ENCODE measurements at regions not wholly inside any gene's neighbourhood (a gene's known extent, or its start where the extent isn't known, plus 50 kb on each side); places are given as distances from the start of the nearest gene placed in this dataset.

- DNase-seq = no peak
Measured at GRCh38 chr15:70272565-70273355, 175.0 kb upstream of the TLE3 start.

DNA sequence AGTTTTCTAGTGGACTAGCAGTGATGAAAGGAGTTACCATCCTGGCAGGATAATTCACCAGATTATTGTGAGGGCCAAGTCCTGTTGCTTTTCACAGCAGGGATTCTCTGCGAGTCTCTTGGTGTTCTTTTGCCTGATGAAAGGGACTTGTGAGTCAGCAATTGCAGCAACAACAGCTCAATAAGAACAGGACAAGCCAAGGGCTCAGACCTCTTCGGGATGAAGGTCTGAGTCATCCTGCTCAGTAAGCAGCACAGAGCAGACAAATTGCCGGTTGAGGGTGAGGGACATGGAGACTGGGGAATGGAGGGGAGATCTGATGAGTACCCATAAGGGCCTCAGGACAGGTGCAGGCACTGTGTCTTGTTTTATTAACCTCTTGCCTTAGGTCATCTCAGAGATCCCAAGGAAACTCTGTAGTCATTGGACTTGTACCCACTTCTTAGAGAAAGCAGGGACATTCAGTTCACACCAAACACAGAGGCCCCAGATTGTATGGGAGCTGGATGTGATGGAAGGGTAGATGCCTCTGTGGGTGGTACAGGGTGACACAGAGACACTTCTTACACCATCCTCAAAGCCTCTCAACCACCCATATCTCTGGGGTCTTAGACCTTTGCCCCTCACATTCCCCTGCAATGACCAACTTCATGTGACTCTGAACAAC is 173.8 kb upstream of the TLE3 start:
- peak; percentile 96 for DNase-seq

DNA sequence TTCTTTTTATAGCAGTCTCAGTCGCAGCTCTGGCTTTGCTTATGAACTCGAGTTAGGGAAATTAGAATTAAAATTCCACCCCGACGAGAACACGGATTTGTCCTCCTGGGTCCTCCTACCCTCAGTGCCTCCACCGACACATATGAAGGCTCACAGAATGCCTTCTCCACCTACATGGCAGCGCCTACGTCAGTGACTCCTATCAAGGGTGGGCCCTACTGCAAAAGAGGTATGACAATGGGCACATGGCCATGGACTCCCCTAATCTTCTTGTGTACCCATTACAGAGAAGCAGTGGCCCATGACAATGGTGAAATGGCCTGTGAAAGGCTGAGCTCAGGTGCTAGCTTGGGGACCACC is 173.0 kb upstream of the TLE3 start:
- no peak for DNase-seq

DNA sequence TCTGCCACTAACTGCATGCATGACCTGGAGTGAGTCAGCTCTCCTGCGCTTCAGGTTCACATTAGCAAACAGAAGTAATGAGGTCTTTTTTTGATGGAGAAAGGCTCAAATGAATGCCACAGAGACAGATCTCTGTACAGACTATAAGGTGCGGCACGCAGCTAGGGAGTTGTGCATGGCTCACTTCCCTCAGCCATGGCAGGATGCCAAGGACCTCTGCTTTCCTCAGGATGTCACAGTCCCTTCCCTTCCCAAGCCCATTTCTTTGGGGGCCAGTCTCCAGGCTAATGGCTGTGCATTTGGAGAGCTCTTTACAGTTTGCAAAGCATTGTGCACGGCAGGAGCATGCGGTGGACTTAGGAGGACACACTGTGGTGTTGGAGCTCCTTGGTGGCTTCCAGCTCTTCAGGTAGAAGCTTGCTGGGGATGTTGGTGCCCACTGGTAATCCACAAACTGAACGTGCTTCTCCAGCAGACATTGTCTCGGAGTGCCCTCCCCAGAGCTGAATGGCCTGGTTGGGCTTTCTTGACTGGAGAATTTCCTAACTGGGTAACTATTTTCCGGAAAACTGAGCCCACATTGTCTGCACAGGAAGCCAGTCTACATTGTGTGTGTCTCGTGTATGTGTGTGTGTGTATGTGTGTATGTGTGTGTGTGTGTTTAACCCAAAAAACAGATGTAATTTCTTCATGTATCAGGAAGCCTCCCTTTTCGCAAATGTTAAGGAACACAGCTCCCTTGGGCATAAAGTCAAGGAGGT is 172.5 kb upstream of the TLE3 start:
- DNase-seq = peak; percentile 22

DNA sequence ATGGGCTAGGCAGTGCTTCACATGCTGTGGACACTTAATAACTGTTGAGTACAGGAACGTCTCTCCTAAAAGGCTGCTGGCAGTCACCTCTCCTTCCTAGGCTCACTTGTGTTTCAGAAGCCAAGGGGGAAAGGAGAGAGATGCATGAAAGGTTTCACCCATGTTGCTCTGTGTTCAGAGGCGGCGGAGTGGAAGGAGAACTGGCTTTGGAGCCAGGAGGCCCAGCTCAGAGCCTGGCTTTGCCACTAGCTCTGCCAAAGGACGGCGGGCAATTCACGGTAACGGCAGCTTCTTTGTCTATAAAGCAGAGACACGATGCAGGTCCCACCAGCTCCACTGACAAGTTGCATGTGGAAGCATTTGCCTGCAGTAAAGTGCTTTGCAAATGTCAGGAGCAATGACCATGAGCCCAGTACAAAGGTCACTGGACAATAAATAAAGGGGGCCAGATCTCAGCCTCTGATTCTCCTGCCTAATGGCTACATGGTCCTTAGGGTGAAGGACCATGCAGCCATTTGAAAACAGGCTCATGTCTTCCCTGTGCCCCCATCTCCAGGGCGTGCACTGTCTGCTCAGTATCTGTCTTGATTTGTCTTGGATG is 171.7 kb upstream of the TLE3 start:
- DNase-seq = no peak

- DNase-seq = no peak
Measured at GRCh38 chr15:70268698-70269251, 171.1 kb upstream of the TLE3 start.

DNA sequence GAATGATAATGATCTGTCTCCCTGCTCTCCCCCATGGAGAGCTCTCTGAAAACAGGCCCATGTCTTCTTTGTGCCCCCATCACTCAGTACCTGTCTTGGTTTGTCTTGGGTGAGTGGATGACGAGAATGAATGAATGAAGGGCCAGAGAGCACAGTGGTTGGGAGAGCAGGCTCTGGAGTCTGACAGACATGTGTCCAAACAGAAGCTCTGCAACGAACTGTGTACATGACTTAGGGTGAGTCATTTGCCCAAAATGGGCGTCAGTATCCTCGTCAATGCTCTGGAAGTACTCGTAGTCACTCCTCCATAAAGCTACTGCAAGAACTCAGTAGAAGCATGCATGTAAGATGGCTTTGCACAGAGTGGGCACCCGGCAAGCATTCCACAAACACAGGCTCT is 170.2 kb upstream of the TLE3 start:
- DNase-seq = peak; percentile 25

DNA sequence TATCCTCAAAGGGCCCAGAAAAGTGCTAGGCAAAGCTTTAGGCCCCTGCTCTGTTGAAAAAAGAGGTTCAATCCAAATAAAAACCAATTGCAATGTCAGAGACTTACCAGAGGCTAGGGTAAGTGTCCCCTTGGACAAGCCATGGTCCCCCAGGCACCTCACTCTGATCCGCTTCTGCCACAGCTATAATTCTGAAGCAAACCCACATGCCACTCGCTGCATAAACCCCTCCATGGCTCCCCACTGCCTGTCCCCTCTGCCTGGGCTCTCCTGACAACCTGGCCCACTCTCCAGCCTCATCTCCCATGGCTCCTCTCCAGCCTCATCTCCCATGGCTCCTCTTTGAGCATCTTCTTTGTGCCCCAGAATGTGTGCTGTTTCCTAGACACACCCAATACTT is 169.6 kb upstream of the TLE3 start:
- DNase-seq = no peak

- peak; percentile 11 for DNase-seq
Measured at GRCh38 chr15:70266412-70267121, 168.8 kb upstream of the TLE3 start.

DNA sequence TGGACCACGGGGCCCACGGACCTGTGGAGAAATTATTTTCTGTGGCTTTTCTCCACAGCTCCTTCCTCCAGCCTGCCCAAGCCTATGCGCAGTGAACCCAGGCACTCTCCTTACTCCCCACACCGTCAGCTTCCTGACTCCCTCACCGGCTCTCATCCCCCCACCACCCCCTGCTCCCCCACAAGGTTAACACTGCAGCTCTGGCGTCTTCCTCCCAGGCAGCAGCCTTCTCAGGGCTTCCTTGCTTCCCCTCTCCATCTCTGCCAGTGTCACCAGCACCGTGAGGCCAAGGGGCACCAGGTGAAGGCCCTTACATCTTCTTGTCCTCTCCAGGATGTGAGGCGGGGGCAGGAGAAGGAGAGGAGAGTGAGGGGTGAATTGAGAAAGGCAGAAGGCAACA is 168.3 kb upstream of the TLE3 start:
- DNase-seq = no peak

GRCh38 chr15:70265466-70265978 is 167.8 kb upstream of the TLE3 start:
- no peak for DNase-seq

DNA sequence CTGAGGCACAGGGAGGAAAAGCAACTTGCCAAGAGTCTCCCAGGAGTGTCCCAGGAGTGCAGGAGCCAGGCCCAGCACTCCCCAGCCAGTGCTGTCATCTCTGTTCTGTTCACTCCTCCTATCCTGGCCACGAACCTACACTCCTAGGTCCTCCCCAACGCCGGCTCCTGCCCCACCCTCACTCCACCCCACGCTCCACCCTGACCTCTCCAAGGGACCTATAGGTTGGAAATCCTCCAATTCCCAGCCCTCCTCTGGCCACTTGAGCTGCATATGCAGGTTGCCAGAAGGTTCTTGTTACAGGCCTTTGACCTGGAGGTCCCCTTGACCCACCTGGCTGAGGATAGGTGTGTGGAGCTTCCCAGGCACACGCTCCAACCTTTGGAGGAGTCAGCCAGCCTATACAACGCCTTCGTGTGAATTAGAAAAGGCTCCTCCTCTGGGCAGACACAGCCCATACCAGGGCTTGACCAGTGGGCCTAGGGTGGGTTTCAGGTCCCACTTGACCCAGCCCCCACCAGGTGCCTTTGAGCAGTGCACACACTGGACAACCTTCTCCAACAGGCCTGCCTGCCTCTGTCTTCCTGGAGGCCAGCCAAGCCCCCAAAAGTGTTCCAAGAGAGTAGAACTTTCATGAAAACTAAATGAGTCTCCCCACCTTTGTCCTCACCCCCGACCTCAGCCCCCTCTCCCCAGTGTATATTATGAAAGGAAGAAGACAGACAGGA is 167.2 kb upstream of the TLE3 start:
- DNase-seq = no peak

GRCh38 chr15:70264014-70264582 is 166.4 kb upstream of the TLE3 start:
- DNase-seq = no peak

GRCh38 chr15:70262591-70263274 is 165.0 kb upstream of the TLE3 start:
- no peak for DNase-seq

DNA sequence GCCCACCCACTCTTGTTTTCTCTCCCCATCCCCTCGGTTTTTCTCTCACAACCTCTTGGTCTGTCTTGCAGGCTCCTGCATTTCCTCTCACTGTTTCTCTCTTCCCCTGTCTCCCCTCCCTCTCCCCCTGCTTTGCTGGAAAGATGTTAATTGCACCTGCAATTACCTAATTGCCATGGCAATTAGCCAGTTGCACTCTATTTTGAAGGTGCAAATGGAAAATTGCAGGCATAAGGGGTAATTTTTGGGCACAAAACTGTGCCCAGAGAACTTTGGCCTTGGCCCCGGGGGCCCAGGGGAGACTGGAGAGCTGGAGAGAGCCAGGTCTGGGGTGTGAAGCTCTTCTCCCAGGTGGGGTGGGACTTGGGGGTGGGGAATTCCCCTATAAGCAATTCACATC is 164.5 kb upstream of the TLE3 start:
- DNase-seq = no peak

- DNase-seq = no peak
Measured at GRCh38 chr15:70261083-70261482, 163.4 kb upstream of the TLE3 start.

DNA sequence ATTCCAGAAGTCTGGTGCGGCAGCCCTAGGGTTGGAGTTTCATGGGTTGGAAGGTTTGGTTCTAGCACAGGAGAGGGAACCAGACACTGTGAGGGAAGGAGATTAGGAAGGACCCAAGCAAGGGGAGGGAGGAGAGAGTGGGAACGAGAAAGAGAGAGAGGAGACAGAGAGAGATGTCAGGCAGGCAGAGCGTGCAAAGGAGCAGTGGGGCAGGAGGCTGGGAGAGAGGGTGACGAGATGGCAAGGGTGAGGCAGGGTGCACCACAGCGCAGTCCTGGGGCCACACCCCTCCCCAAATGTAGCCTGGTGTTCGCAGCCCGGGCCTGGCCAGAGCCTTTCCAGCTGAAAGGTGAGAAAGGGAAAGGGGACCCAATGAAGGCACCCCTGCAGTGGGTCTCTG is 162.9 kb upstream of the TLE3 start:
- DNase-seq = no peak

DNA sequence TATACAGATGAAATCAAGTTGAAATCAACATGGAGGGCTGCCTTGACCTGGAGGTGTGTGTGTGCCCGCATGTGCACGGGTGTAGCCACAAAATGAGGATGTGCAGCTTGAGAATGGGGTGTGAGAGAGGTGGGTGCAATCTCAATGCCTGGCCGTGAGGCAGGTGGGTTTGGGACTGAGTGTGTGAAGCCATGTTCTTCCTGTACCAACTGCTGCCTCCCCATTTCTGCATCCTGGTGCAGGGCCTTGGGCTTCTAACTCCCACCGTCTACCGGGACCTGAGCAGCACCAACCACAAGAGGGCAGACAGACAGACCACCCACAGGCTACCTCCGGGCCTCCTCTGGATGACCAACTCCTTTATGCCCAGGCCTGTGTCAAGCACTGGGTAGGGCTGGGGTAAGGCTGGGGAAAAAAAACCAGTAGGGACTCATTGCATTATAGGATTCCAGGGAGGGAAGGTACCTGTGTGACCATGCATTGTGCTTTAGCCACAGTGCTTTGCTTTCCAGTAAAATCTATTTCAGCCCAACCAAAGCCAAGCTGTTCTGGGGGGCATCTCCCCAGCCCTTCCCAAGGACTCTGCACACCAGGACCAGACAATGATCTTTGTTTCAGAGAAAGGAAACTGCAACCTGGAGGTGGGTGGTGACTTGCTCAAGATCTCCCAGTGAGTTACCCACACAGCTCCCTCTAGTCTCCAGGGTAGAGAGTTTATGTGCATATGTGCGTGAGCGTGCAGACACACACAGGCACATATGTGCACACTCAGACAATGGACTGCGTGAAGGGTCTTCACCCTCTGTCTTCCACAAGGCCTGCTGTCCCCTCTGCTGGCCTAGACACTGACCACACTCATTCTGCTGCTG is 162.2 kb upstream of the TLE3 start:
- DNase-seq = no peak

DNA sequence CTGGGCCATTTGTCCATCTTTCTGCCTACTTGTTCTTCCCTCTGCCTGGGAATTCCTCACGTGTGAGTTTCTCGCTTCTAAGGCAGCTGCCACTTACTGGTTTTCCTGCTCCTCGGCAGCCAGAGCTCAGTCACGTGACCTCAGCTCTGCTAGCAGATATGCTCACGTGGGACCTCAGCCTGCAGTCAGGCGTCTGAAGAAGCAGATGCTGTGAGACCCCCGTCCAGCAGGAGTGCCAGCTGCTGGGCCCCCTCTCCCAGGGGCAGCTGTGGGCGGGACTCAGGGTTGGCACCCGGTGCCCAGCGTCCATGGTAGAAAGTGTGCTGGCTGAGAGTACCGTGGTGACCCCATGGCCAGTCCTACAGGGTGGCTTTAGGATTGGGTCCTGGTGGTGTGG is 161.3 kb upstream of the TLE3 start:
- peak; percentile 73 for DNase-seq

All from fibroblast of skin of scalp (primary cell).